Right lobe of liver (tissue), 4 donors: ENCODE measurements at regions not wholly inside any gene's neighbourhood (a gene's known extent, or its start where the extent isn't known, plus 50 kb on each side); places are given as distances from the start of the nearest gene placed in this dataset.

ENCODE experiments used
- POLR2A ChIP-seq: fragments of 450-650 bp; IDR thresholded peaks from one replicate; pipeline ENCODE4 v1.6.1; 2017; ENCODE audit warnings: antibody characterized with exemption, mild to moderate bottlenecking
- TF ChIP-seq, protein P1 (sequence below), 4 donors: fragments of 200-600 bp in 3 of 4; fragments of 450-650 bp in 1 of 4; IDR thresholded peaks; one replicate each; pipeline versions ENCODE4 v1.5.1 to v1.8.0; 2016 to 2022; ENCODE audit warnings: antibody characterized with exemption in 4 of 4, mild to moderate bottlenecking in 2 of 4
- donor health status: DM: no; HTN: no; CAD: no.
- donor health status: DM: no; HTN: no; CAD: no.
- donor health status: DM: no; HTN: yes; CAD: no.

GRCh38 chr5:163345216-163345615, 92.2 kb upstream of the CCNG1 start:
- TF ChIP-seq, protein P1, sequence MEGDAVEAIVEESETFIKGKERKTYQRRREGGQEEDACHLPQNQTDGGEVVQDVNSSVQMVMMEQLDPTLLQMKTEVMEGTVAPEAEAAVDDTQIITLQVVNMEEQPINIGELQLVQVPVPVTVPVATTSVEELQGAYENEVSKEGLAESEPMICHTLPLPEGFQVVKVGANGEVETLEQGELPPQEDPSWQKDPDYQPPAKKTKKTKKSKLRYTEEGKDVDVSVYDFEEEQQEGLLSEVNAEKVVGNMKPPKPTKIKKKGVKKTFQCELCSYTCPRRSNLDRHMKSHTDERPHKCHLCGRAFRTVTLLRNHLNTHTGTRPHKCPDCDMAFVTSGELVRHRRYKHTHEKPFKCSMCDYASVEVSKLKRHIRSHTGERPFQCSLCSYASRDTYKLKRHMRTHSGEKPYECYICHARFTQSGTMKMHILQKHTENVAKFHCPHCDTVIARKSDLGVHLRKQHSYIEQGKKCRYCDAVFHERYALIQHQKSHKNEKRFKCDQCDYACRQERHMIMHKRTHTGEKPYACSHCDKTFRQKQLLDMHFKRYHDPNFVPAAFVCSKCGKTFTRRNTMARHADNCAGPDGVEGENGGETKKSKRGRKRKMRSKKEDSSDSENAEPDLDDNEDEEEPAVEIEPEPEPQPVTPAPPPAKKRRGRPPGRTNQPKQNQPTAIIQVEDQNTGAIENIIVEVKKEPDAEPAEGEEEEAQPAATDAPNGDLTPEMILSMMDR (IDR thresholded peaks at IDR 0.05) = no peak
- TF ChIP-seq POLR2A = no peak
